ENCODE measurements at regions not wholly inside any gene's neighbourhood (a gene's known extent, or its start where the extent isn't known, plus 50 kb on each side); places are given as distances from the start of the nearest gene placed in this dataset.

DNA sequence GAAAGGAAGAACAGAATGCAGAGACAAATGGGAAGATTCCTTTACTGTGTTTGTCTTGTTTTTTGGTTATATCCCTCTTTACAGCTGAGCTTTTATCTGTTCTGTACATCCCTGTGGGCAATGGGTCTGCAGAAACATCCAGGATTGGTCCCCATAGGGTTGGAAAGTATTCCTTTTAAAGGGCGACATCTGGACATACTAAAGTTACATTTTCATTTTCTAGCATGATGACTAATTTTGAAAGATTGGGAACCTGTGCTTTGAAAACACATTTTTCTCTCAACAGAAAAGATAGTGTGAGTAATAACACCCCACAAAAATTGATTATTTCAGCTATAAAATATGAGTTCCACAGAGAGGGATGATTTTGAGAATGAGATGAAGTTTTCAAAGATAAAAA lies 435.8 kb downstream of the GPAM start:
- TF ChIP-seq CTCF (IDR thresholded peaks at IDR 0.05) (no peak), POLR2A (IDR thresholded peaks at IDR 0.05) (no peak)

All from lower leg skin (tissue), 3 donors.